ENCODE measurements at regions not wholly inside any gene's neighbourhood (a gene's known extent, or its start where the extent isn't known, plus 50 kb on each side); places are given as distances from the start of the nearest gene placed in this dataset.
"Not testable (repeated sequence)": the region's sequence is repeated elsewhere in the genome, so short reads cannot be mapped to it uniquely, and the experiment has no call there.

- not testable (repeated sequence) for DNase-seq
These were observed 76.9 kb upstream of the POTEG start for GRCh38 chr14:19511055-19511454.

- not testable (repeated sequence) for DNase-seq
These were observed 55.3 kb upstream of the POTEG start for GRCh38 chr14:19489475-19489874.

DNA sequence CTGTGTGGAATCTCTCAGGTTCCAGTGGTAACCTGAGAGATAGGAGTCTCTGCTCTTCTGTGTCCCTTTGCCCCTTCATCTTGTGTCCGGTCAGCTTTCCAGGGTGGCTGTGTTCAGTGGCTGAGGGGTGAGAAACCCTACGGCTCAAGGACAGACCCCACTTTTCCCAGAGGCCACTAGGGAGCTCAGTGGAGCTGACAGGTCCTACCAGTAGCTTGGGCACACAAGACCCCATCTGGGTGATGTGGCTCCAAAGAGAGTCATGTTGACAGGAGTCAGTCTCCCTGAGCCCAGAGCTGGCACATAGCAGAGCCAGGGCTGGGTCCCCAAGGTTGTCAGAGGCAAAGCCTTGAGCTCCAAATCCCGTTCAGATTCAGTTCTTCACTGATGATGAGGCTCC is 54.3 kb upstream of the POTEG start:
- peak; percentile 1 for DNase-seq

GRCh38 chr14:19487690-19488089 is 53.5 kb upstream of the POTEG start:
- not testable (repeated sequence) for DNase-seq

DNA sequence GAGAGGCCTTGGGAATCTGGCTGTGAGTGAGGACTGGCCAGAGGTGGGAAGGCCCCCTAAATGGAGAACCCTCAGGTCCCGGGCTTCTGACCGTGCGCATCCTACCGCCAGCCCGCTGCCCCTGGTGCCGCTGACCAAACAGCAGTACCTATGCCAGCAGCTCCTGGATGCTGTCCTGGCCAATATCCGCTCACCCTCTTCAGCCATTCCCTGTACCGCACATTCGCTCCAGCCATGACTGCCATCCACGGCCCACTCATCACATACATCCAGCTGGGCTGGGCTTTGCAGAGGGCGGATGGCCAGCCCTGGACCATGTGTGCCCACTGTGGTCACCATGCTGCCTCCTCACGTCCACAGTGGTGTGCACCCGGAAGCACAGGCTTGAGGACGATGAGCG is 53.1 kb upstream of the POTEG start:
- DNase-seq: peak; percentile 0

DNA sequence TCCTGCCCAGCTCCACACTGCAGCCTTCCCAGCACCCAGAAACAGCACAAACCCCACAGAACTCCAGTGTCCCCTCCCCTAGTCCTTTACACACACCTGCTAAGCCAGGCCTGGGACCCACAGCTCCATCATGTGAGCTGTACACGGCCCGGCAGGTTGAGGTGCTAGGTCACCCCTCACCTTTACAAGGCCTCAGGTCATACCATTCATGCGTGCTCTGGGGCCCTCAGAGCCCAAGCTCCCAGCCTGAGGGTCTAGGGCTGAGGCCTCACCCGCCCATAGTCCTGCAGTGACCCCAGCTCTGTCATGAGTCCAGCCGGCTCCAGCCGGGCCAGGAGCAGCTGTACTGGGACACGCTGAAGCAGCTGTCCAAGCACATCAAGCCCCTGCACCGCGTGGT is 51.2 kb upstream of the POTEG start:
- peak; percentile 0 for DNase-seq
